Fibroblast of mammary gland (primary cell): ENCODE measurements at regions not wholly inside any gene's neighbourhood (a gene's known extent, or its start where the extent isn't known, plus 50 kb on each side); places are given as distances from the start of the nearest gene placed in this dataset.

Experiments
- DNase-seq: peaks from one replicate; pipeline ENCODE4 v3.0.0-alpha.2; 2010; ENCODE audit warnings: low read depth
- H3K4me3 ChIP-seq: 2 replicates; pipeline ENCODE4 v1.5.1; 2011; ENCODE audit warnings: low read depth, mild to moderate bottlenecking, low read length, moderate library complexity; ENCODE audit not compliant: control insufficient read depth
- TF ChIP-seq, protein P1 (sequence below): conservative IDR thresholded peaks from 2 replicates; pipeline ENCODE4 v1.5.1; 2011; ENCODE audit warnings: low read depth, low read length, inconsistent platforms; ENCODE audit not compliant: control insufficient read depth, insufficient read depth

DNA sequence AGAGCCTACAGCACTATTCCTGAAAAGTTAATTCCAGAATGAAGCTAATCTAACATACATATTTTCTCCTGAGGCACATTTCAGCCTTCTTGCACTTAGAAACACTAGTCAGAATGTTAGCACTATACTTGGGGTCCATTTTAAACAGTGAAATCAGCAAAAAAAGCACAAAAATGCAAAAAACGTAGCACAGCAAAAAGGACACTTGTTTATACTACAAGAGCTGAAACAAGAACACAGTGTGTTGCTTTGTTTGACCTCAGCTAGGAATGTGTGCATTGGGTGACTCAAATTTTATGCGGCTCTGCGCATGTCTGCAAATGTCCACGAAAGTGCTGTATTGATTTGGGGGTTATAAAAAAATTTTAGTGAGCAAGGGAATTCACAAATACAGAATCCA is 226.2 kb downstream of the KCNRG start:
- no peak overlapping the region for H3K4me3 ChIP-seq
- DNase-seq = no peak
- TF ChIP-seq, protein P1, sequence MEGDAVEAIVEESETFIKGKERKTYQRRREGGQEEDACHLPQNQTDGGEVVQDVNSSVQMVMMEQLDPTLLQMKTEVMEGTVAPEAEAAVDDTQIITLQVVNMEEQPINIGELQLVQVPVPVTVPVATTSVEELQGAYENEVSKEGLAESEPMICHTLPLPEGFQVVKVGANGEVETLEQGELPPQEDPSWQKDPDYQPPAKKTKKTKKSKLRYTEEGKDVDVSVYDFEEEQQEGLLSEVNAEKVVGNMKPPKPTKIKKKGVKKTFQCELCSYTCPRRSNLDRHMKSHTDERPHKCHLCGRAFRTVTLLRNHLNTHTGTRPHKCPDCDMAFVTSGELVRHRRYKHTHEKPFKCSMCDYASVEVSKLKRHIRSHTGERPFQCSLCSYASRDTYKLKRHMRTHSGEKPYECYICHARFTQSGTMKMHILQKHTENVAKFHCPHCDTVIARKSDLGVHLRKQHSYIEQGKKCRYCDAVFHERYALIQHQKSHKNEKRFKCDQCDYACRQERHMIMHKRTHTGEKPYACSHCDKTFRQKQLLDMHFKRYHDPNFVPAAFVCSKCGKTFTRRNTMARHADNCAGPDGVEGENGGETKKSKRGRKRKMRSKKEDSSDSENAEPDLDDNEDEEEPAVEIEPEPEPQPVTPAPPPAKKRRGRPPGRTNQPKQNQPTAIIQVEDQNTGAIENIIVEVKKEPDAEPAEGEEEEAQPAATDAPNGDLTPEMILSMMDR = no peak

DNA sequence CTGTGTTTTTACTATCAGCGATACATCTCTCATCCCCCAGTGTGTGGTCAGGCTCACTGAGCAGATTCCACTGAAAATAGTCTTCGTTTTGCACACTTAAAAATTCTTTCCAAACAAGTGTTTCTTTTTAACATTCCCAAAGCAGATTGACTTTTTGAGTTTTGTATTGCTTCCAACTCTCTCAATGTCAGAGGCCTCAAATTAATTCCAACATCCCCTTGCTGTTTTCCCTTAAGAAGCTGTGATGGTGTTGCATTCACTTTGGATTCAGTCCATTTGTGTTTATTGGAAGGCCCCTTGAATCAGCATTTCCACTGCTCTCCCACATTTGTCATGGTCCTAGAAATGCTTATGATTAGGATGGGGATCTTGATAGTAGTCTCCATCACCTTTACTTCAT is 228.7 kb downstream of the KCNRG start:
- TF ChIP-seq, protein P1 = no peak
- DNase-seq = no peak
- H3K4me3 ChIP-seq = no peak overlapping the region

DNA sequence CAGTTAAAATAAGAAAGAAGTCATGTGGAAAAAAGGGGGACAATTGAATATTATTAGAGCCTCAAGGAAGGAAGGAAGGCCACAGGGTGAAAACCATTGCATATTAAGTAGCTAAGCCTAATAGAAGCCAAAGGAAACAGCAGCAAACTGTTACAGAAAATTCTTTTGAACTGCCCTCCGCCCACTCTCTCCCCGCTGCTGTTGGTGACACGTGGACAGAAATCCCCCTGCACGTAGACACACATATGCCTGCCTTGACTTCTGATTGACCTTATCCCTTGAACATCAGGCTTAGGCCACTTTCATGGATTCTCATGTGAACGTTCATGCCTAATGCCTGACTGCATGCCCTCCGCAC is 229.1 kb downstream of the KCNRG start:
- no peak for DNase-seq
- TF ChIP-seq, protein P1 = no peak
- no peak overlapping the region for H3K4me3 ChIP-seq

DNA sequence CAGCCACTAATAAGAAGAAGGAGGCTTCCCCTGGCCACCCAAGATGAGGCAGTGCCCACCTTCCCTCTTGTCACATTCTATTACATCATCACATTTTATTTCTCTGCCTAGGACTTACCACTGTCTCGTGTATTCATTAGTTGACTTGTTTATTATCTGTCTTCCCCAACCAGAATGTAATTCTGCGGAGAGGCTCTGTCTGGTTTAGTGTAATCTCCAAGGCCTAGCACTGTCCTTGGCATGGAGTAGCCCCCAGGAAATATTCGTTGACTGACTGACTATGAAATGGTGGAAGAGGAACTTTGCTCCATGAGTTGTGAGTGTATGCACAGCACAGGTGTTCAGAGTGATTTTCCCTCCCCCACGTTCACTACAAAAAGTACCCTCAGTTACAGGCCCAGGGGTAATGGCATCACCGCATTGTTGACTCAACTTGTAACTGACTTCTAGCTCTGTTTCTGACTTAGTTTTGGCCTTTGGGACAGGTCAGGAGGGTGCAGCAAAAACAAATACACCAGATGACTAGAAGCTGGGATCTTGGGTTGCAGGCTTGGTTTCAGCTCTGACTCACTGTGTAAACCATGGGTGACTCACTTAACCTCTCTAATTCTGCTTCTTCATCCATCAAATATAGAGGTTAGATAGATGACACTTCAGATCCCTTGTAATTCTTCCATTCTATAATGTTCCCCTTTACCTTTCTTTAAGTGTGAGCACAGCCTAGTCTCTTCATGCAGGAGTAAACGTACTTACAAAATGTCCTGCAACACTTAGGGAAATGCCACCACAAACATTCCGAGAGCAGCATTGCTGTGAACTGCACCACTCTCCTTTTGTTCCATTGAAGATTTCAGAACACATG is 229.7 kb downstream of the KCNRG start:
- TF ChIP-seq, protein P1 = no peak
- DNase-seq = peak; percentile 98
- no peak overlapping the region for H3K4me3 ChIP-seq

DNA sequence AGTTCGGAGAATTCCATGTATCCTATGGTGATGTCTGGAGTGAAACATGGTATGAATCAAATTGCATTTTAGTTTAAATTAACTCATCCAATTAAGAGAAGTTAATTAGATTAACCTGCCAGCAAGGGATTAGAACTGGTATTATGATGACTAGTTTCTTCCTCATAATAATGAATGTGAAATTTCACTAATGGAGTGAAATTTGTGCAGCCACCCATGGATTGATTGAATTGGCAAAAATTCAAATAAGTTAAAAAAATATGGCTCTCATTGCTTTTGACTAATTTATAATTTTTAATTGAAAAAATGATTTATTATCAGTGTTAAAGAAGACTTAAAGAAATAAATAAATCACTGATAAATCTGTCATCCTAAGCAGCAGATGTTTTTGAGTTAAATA is 232.0 kb downstream of the KCNRG start:
- no peak for DNase-seq
- TF ChIP-seq, protein P1 = no peak
- H3K4me3 ChIP-seq = no peak overlapping the region

DNA sequence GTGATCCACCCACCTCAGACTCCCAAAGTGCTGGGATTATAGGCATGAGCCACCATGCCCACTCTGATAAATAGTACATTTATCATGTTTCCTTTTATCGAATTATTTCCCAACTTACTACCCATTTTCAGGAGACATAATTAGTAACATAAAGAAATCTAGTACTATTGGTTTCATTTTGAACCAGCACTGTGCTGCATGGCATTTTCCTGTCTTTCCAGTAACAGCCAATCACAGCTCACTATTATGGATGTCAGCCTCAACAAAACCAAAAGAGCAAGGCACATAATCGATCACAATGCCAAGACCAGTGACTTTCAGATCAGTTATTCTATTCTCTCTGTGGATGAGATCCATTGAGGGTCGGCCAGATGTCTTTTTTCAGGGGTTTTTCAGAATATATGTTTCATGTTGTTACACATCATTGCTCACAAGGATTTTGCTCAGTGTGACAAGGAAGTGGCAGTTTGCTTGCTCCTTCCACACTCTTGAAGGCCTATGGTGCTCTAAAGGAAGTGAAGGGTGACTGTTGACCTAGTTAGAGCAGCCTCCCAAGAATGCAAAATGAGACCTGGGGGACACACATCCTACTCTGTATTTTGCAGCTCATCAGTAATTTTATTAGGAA is 233.4 kb downstream of the KCNRG start:
- no peak for DNase-seq
- H3K4me3 ChIP-seq = no peak overlapping the region
- TF ChIP-seq, protein P1 = no peak
